Trophoblast cell (in vitro differentiated cells and primary cell): ENCODE measurements at regions not wholly inside any gene's neighbourhood (a gene's known extent, or its start where the extent isn't known, plus 50 kb on each side); places are given as distances from the start of the nearest gene placed in this dataset.

Experiments
- DNase-seq, 2 donors: peaks; one replicate each; pipeline ENCODE4 v3.0.0-alpha.2; 2016
- H2AFZ ChIP-seq: 2 replicates; pipeline ENCODE4 v1.6.1; 2013; ENCODE audit warnings: low read length, moderate library complexity, mild to moderate bottlenecking; ENCODE audit not compliant: insufficient read depth, poor library complexity
- H2AK5ac ChIP-seq: 2 replicates; pipeline ENCODE4 v1.6.1; 2013; ENCODE audit warnings: mild to moderate bottlenecking, low read length
- H2BK120ac ChIP-seq: 2 replicates; pipeline ENCODE4 v1.6.1; 2013; ENCODE audit warnings: low read length, mild to moderate bottlenecking, moderate library complexity; ENCODE audit not compliant: insufficient read depth, poor library complexity
- H2BK12ac ChIP-seq: 2 replicates; pipeline ENCODE4 v1.6.1; 2013; ENCODE audit warnings: mild to moderate bottlenecking, low read length, moderate library complexity
- H2BK5ac ChIP-seq: 2 replicates; pipeline ENCODE4 v1.6.1; 2013; ENCODE audit warnings: low read length, low read depth, moderate library complexity, mild to moderate bottlenecking; ENCODE audit not compliant: poor library complexity
- H3K14ac ChIP-seq: 2 replicates; pipeline ENCODE4 v1.6.1; 2013; ENCODE audit warnings: mild to moderate bottlenecking, low read length
- H3K18ac ChIP-seq: 2 replicates; pipeline ENCODE4 v1.6.1; 2013; ENCODE audit warnings: mild to moderate bottlenecking, low read length
- H3K23ac ChIP-seq: 2 replicates; pipeline ENCODE4 v1.6.1; 2013; ENCODE audit warnings: low read length
- H3K27ac ChIP-seq: 2 replicates; pipeline ENCODE4 v1.5.1; 2013; ENCODE audit warnings: low read depth, mild to moderate bottlenecking, inconsistent platforms, low read length, moderate library complexity
- H3K27me3 ChIP-seq: 2 replicates; pipeline ENCODE4 v1.6.1; 2013; ENCODE audit warnings: inconsistent platforms, mild to moderate bottlenecking, low read length, moderate library complexity; ENCODE audit not compliant: insufficient read depth
- H3K36me3 ChIP-seq, 2 experiments: 1 replicate in 1 of 2; 2 replicates in 1 of 2; pipeline ENCODE4 v1.6.1; 2013; ENCODE audit warnings: low read length in 2 of 2, mild to moderate bottlenecking in 2 of 2, moderate library complexity in 1 of 2; ENCODE audit not compliant: insufficient read depth in 2 of 2, control insufficient read depth in 1 of 2
- H3K4ac ChIP-seq: 2 replicates; pipeline ENCODE4 v1.6.1; 2013; ENCODE audit warnings: low read depth, mild to moderate bottlenecking, low read length, moderate library complexity
- H3K4me1 ChIP-seq, 2 experiments: 1 replicate in 1 of 2; 2 replicates in 1 of 2; pipeline ENCODE4 v1.6.1; 2013; ENCODE audit warnings: low read length in 2 of 2, mild to moderate bottlenecking in 2 of 2, moderate library complexity in 1 of 2; ENCODE audit not compliant: insufficient read depth in 2 of 2, control insufficient read depth in 1 of 2
- H3K4me2 ChIP-seq: 2 replicates; pipeline ENCODE4 v1.6.1; 2013; ENCODE audit warnings: inconsistent platforms, mild to moderate bottlenecking, low read length, moderate library complexity
- H3K4me3 ChIP-seq: 2 replicates; pipeline ENCODE4 v1.5.1; 2013; ENCODE audit warnings: mild to moderate bottlenecking, low read depth, low read length, inconsistent platforms
- H3K79me1 ChIP-seq: one replicate; pipeline ENCODE4 v1.6.1; 2013; ENCODE audit warnings: low read length
- H3K79me2 ChIP-seq: 2 replicates; pipeline ENCODE4 v1.6.1; 2013; ENCODE audit warnings: low read length, mild to moderate bottlenecking; ENCODE audit not compliant: control insufficient read depth, insufficient read depth, poor library complexity
- H3K9ac ChIP-seq: 2 replicates; pipeline ENCODE4 v1.6.1; 2013; ENCODE audit warnings: mild to moderate bottlenecking, low read length
- H3K9me3 ChIP-seq: 2 replicates; pipeline ENCODE4 v1.6.1; 2013; ENCODE audit warnings: low read depth, mild to moderate bottlenecking, control low read depth, inconsistent platforms, low read length; ENCODE audit not compliant: insufficient read depth
- H4K12ac ChIP-seq: 2 replicates; pipeline ENCODE4 v1.6.1; 2013; ENCODE audit warnings: low read depth, mild to moderate bottlenecking, low read length, moderate library complexity
- H4K8ac ChIP-seq: 2 replicates; pipeline ENCODE4 v1.6.1; 2013; ENCODE audit warnings: low read depth, mild to moderate bottlenecking, low read length, moderate library complexity
- H4K91ac ChIP-seq: one replicate; pipeline ENCODE4 v1.6.1; 2013; ENCODE audit warnings: low read depth, mild to moderate bottlenecking, low read length, moderate library complexity
- WGBS: extraction: QIAGEN DNeasy Blood & Tissue Kit; methylation state at CpG from one replicate; pipeline ENCODE4 v1.1.7; 2013; ENCODE audit warnings: missing lambda C conversion rate; ENCODE audit not compliant: insufficient read length, insufficient coverage; ENCODE audit errors: extremely low coverage; 5-methylcytosine and 5-hydroxymethylcytosine counted together

GRCh38 chr2:147177071-147177857 is 667.6 kb upstream of the ACVR2A start:
- H3K4me3 ChIP-seq, result no peak overlapping the region

GRCh38 chr2:147174824-147175254 is 670.0 kb upstream of the ACVR2A start:
- Histone ChIP-seq H3K4me2 (no peak overlapping the region), H3K36me3 (no peaks in the 10 kb centered on the region), H2BK120ac (no peak overlapping the region), H2BK12ac (no peak overlapping the region), H3K18ac (no peak overlapping the region), H3K79me2 (no peaks in the 10 kb centered on the region), H3K23ac (no peak overlapping the region), H4K12ac (no peak overlapping the region), H3K14ac (no peak overlapping the region), H3K4me3 (no peak overlapping the region), H2AK5ac (no peak overlapping the region), H3K9me3 (no peaks in the 10 kb centered on the region), H3K4me1 (peaks cover 3 to 5% of the 10 kb centered on the region in 2 experiments), H3K79me1 (no peaks in the 10 kb centered on the region), H2AFZ (no peak overlapping the region), H3K27ac (no peak overlapping the region), H4K91ac (no peak overlapping the region), H3K4ac (no peak overlapping the region), H3K27me3 (no peaks in the 10 kb centered on the region), H4K8ac (no peak overlapping the region), H3K9ac (no peak overlapping the region), H2BK5ac (no peak overlapping the region)
- no CpG with 5 or more reads among the region's 2 CpGs for WGBS
- no peak for DNase-seq

More at GRCh38 chr2:147177071-147177857, 667.6 kb upstream of the ACVR2A start:
- H3K79me1 ChIP-seq, result no peaks in the 10 kb centered on the region
- no peaks in the 10 kb centered on the region for H3K9me3 ChIP-seq
- H4K12ac ChIP-seq, result no peak overlapping the region
- peaks cover 3 to 5% of the 10 kb centered on the region in 2 experiments for H3K4me1 ChIP-seq
- H4K8ac ChIP-seq, result no peak overlapping the region
- no peak overlapping the region for H2BK12ac ChIP-seq
- H2AK5ac ChIP-seq, result no peak overlapping the region
- no peak overlapping the region for H3K4ac ChIP-seq
- no peak overlapping the region for H3K9ac ChIP-seq
- no peak overlapping the region for H3K27ac ChIP-seq
- no peak overlapping the region for H3K18ac ChIP-seq
- no peak overlapping the region for H3K14ac ChIP-seq
- DNase-seq, result peak in 1 of 2 donors; percentile 3
- H2BK120ac ChIP-seq, result no peak overlapping the region
- no peak overlapping the region for H2AFZ ChIP-seq
- H4K91ac ChIP-seq, result no peak overlapping the region
- no peak overlapping the region for H3K23ac ChIP-seq
- no peak overlapping the region for H2BK5ac ChIP-seq
- no peaks in the 10 kb centered on the region for H3K79me2 ChIP-seq
- H3K4me2 ChIP-seq, result no peak overlapping the region
- WGBS, result no CpG with 5 or more reads among the region's 1 CpG
- H3K36me3 ChIP-seq, result no peaks in the 10 kb centered on the region
- no peaks in the 10 kb centered on the region for H3K27me3 ChIP-seq

- H3K79me1 ChIP-seq, result no peaks in the 10 kb centered on the region
- H2AK5ac ChIP-seq, result no peak overlapping the region
- H3K4ac ChIP-seq, result no peak overlapping the region
- H3K18ac ChIP-seq, result no peak overlapping the region
- H4K12ac ChIP-seq, result no peak overlapping the region
- no peaks in the 10 kb centered on the region for H3K9me3 ChIP-seq
- no peak overlapping the region for H4K8ac ChIP-seq
- H3K4me1 ChIP-seq, result peaks cover 3 to 5% of the 10 kb centered on the region in 2 experiments
- H2BK120ac ChIP-seq, result no peak overlapping the region
- H3K23ac ChIP-seq, result peak overlapping the region; percentile 66
- H4K91ac ChIP-seq, result no peak overlapping the region
- no peak overlapping the region for H3K27ac ChIP-seq
- no peak overlapping the region for H3K4me3 ChIP-seq
- H3K79me2 ChIP-seq, result no peaks in the 10 kb centered on the region
- no peak overlapping the region for H3K4me2 ChIP-seq
- DNase-seq, result no peak
- no peak overlapping the region for H3K9ac ChIP-seq
- no peaks in the 10 kb centered on the region for H3K27me3 ChIP-seq
- H2AFZ ChIP-seq, result no peak overlapping the region
- no peak overlapping the region for H2BK12ac ChIP-seq
- no peak overlapping the region for H3K14ac ChIP-seq
- H3K36me3 ChIP-seq, result no peaks in the 10 kb centered on the region
- no peak overlapping the region for H2BK5ac ChIP-seq
- no CpG with 5 or more reads among the region's 2 CpGs for whole genome bisulfite sequencing
These were observed 671.0 kb upstream of the ACVR2A start for GRCh38 chr2:147173798-147174197.

- no peak overlapping the region for H3K23ac ChIP-seq
- H2BK12ac ChIP-seq, result no peak overlapping the region
- no peak overlapping the region for H3K18ac ChIP-seq
- H3K79me1 ChIP-seq, result no peaks in the 10 kb centered on the region
- H3K4me3 ChIP-seq, result no peak overlapping the region
- no peaks in the 10 kb centered on the region for H3K79me2 ChIP-seq
- no peak overlapping the region for H3K4ac ChIP-seq
- DNase-seq, result peak; percentile 42 to 65
- peaks cover 3 to 5% of the 10 kb centered on the region in 2 experiments for H3K4me1 ChIP-seq
- H4K91ac ChIP-seq, result no peak overlapping the region
- no peaks in the 10 kb centered on the region for H3K27me3 ChIP-seq
- no peak overlapping the region for H4K8ac ChIP-seq
- no peak overlapping the region for H3K4me2 ChIP-seq
- H2BK120ac ChIP-seq, result no peak overlapping the region
- no CpG with 5 or more reads among the region's 1 CpG for WGBS
- no peak overlapping the region for H3K9ac ChIP-seq
- H4K12ac ChIP-seq, result no peak overlapping the region
- H3K14ac ChIP-seq, result no peak overlapping the region
- no peak overlapping the region for H2BK5ac ChIP-seq
- no peak overlapping the region for H2AFZ ChIP-seq
- no peak overlapping the region for H2AK5ac ChIP-seq
- no peaks in the 10 kb centered on the region for H3K36me3 ChIP-seq
- no peak overlapping the region for H3K27ac ChIP-seq
- no peaks in the 10 kb centered on the region for H3K9me3 ChIP-seq
These were observed 671.6 kb upstream of the ACVR2A start for GRCh38 chr2:147173189-147173581.
